Panc1 (cell line): ENCODE measurements at regions not wholly inside any gene's neighbourhood (a gene's known extent, or its start where the extent isn't known, plus 50 kb on each side); places are given as distances from the start of the nearest gene placed in this dataset.

Source experiments
- ATAC-seq: fragments of 200-7000 bp; cut with Tn5 transposase; 2 replicates; pipeline ENCODE4 v1.9.1; 2020; ENCODE audit warnings: mild to moderate bottlenecking, moderate library complexity
- BruUV-seq: library from RNA; stranded (reverse); fragments of 400-500 nt; replicated peaks from 2 replicates; lab custom pipeline; 2021; lab: Mats Ljungman, UMichigan
- CTCF ChIA-PET: fragments of 300-600 bp; sonication (Branson Sonifier 250); formaldehyde crosslinking; loops from one replicate; lab custom pipeline; 2022; ENCODE audit warnings: antibody characterized with exemption; lab: Charles Lee
- POLR2A ChIA-PET: fragments of 300-600 bp; sonication (Branson Sonifier 250); formaldehyde crosslinking; loops from one replicate; lab custom pipeline; 2022; ENCODE audit warnings: antibody characterized with exemption; lab: Charles Lee
- DNase-seq: peaks from one replicate; pipeline ENCODE4 v3.0.0-alpha.2; 2010; ENCODE audit warnings: low read depth, low spot score
- H3K27ac ChIP-seq: 2 replicates; pipeline ENCODE4 v1.5.1; 2011; ENCODE audit warnings: mild to moderate bottlenecking, low read length, inconsistent platforms
- H3K27me3 ChIP-seq: fragments of 200-500 bp; sonication (Bioruptor generic); 2 replicates; pipeline ENCODE4 v1.6.0; 2014; ENCODE audit warnings: low read length, inconsistent platforms; ENCODE audit not compliant: control insufficient read depth, insufficient read depth
- H3K36me3 ChIP-seq: fragments of 200-500 bp; sonication (Bioruptor generic); 2 replicates; pipeline ENCODE4 v1.5.1; 2014; ENCODE audit warnings: inconsistent platforms, mild to moderate bottlenecking, low read length, moderate library complexity; ENCODE audit not compliant: control insufficient read depth, insufficient read depth
- H3K4me1 ChIP-seq: 2 replicates; pipeline ENCODE4 v1.5.1; 2011; ENCODE audit warnings: inconsistent platforms, mild to moderate bottlenecking, low read length, moderate library complexity; ENCODE audit not compliant: control insufficient read depth, insufficient read depth
- H3K4me3 ChIP-seq, 2 experiments: 2 replicates each; pipeline ENCODE4 v1.5.1; 2011 to 2012; ENCODE audit warnings: low read depth in 2 of 2, low read length in 2 of 2, mild to moderate bottlenecking in 2 of 2, inconsistent platforms in 1 of 2, moderate library complexity in 1 of 2
- H3K9me3 ChIP-seq: fragments of 200-500 bp; sonication (Bioruptor generic); 2 replicates; pipeline ENCODE4 v1.5.1; 2014; ENCODE audit warnings: low read depth, mild to moderate bottlenecking, inconsistent platforms, low read length, moderate library complexity; ENCODE audit not compliant: control insufficient read depth, insufficient read depth
- POLR2AphosphoS5 ChIP-seq: IDR thresholded peaks from 2 replicates; pipeline ENCODE4 v1.6.1; 2012; ENCODE audit warnings: mild to moderate bottlenecking, low read depth, low read length, moderate library complexity
- SIN3A ChIP-seq: IDR thresholded peaks from 2 replicates; pipeline ENCODE4 v1.6.1; 2012; ENCODE audit warnings: low read depth, mild to moderate bottlenecking, low read length, moderate library complexity, borderline replicate concordance; ENCODE audit not compliant: insufficient read depth
- TCF7L2 ChIP-seq: IDR thresholded peaks from 2 replicates; pipeline ENCODE4 v1.6.1; 2011; ENCODE audit warnings: mild to moderate bottlenecking, low read depth, low read length, inconsistent platforms
- in situ Hi-C: cut with HindIII; loops from 2 replicates; pipeline ENCODE4 v1.10.0; 2016; ENCODE audit warnings: low sequenced_read_pairs, low pct_unique_long_range_greater_than_20kb
- intact Hi-C: fragments of 100-400 bp; cut with micrococcal nuclease; formaldehyde crosslinking; loops from one replicate; pipeline ENCODE4 v1.10.0; 2022; ENCODE audit not compliant: unreplicated experiment
- TF ChIP-seq, protein P1 (sequence below): fragments of 450-650 bp; IDR thresholded peaks from 2 replicates; pipeline ENCODE4 v1.5.1; 2017; ENCODE audit warnings: mild to moderate bottlenecking
- TF ChIP-seq, protein P2 (sequence below), 2 experiments: IDR thresholded peaks; 2 replicates each; pipeline ENCODE4 v1.6.1; 2011 to 2012; ENCODE audit warnings: low read depth in 2 of 2, control low read depth in 1 of 2, low read length in 1 of 2, mild to moderate bottlenecking in 1 of 2, moderate library complexity in 1 of 2; ENCODE audit not compliant: insufficient read depth in 1 of 2

DNA sequence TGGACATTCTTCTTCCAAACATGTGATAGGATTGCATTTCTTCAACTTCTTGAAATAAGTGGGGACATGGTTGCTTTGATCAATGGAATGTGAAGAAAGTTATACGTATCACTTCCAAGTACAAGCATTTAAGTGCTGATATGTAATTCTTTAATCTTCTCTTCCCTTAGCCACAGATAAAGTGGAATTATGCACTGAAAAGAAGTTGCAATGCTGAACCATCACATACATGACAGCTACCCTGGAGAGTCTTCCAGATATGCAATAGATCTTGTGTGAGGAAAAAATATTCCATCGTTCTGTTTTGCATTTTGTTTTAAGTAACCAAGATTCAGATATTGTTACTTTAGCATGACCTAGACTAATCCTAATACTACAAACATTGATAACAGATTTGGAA, 674.3 kb downstream of the NSUN3 start:
- TF ChIP-seq TCF7L2: no peak
- TF ChIP-seq, protein P1, sequence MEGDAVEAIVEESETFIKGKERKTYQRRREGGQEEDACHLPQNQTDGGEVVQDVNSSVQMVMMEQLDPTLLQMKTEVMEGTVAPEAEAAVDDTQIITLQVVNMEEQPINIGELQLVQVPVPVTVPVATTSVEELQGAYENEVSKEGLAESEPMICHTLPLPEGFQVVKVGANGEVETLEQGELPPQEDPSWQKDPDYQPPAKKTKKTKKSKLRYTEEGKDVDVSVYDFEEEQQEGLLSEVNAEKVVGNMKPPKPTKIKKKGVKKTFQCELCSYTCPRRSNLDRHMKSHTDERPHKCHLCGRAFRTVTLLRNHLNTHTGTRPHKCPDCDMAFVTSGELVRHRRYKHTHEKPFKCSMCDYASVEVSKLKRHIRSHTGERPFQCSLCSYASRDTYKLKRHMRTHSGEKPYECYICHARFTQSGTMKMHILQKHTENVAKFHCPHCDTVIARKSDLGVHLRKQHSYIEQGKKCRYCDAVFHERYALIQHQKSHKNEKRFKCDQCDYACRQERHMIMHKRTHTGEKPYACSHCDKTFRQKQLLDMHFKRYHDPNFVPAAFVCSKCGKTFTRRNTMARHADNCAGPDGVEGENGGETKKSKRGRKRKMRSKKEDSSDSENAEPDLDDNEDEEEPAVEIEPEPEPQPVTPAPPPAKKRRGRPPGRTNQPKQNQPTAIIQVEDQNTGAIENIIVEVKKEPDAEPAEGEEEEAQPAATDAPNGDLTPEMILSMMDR: no peak
- ATAC-seq (no peak), DNase-seq (no peak)
- intact Hi-C loops (no loop called here), in situ Hi-C loops (no loop called here)
- no peak overlapping the region for H3K4me3 ChIP-seq
- no TSS peak for BruUV-seq
- H3K27me3 ChIP-seq: no peaks in the 10 kb centered on the region
- H3K4me1 ChIP-seq: no peaks in the 10 kb centered on the region
- no peaks in the 10 kb centered on the region; the same call in 1 of the 2 replicates for H3K9me3 ChIP-seq
- H3K27ac ChIP-seq: no peak overlapping the region
- ChIA-PET POLR2A (no interaction called here), CTCF (no interaction called here)
- no peaks in the 10 kb centered on the region for H3K36me3 ChIP-seq

DNA sequence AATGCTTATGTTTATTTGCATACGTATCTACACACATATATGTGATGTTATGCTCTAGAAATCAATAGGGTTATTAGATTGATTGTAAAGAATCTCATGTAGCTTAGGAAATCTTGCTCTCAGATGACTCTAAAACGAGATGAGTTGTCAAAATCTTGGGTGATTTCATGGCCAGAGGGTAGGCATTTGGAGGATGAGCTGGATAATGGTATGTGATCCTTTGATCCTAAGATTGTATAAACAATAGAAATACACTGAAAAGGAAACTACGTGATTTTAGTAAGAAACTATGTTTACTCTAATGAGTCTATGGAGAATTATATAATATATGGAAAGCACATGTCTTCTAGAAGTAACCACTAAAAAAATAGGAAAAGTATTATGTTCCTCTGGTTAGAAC, 676.6 kb downstream of the NSUN3 start:
- no peak for DNase-seq

More for the DNA sequence above, 676.6 kb downstream of the NSUN3 start:
- intact Hi-C loops: no loop called here
- Histone ChIP-seq H3K36me3 (no peaks in the 10 kb centered on the region), H3K27ac (no peak overlapping the region), H3K4me1 (no peaks in the 10 kb centered on the region), H3K9me3 (no peaks in the 10 kb centered on the region), H3K27me3 (no peaks in the 10 kb centered on the region), H3K4me3 (no peak overlapping the region)
- ChIA-PET POLR2A (no interaction called here), CTCF (no interaction called here)
- BruUV-seq: no TSS peak
- TF ChIP-seq POLR2AphosphoS5: no peak
- TF ChIP-seq, protein P1: no peak
- TF ChIP-seq, protein P2, sequence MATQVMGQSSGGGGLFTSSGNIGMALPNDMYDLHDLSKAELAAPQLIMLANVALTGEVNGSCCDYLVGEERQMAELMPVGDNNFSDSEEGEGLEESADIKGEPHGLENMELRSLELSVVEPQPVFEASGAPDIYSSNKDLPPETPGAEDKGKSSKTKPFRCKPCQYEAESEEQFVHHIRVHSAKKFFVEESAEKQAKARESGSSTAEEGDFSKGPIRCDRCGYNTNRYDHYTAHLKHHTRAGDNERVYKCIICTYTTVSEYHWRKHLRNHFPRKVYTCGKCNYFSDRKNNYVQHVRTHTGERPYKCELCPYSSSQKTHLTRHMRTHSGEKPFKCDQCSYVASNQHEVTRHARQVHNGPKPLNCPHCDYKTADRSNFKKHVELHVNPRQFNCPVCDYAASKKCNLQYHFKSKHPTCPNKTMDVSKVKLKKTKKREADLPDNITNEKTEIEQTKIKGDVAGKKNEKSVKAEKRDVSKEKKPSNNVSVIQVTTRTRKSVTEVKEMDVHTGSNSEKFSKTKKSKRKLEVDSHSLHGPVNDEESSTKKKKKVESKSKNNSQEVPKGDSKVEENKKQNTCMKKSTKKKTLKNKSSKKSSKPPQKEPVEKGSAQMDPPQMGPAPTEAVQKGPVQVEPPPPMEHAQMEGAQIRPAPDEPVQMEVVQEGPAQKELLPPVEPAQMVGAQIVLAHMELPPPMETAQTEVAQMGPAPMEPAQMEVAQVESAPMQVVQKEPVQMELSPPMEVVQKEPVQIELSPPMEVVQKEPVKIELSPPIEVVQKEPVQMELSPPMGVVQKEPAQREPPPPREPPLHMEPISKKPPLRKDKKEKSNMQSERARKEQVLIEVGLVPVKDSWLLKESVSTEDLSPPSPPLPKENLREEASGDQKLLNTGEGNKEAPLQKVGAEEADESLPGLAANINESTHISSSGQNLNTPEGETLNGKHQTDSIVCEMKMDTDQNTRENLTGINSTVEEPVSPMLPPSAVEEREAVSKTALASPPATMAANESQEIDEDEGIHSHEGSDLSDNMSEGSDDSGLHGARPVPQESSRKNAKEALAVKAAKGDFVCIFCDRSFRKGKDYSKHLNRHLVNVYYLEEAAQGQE (IDR thresholded peaks at IDR 0.05; ENCODE audit: insufficient read depth in 1 of 2, low read depth in 2 of 2, low read length in 1 of 2): no peak
- TF ChIP-seq SIN3A: no peak
- no peak for TF ChIP-seq TCF7L2
- ATAC-seq: no peak
- in situ Hi-C loops: no loop called here
